ENCODE measurements at regions not wholly inside any gene's neighbourhood (a gene's known extent, or its start where the extent isn't known, plus 50 kb on each side); places are given as distances from the start of the nearest gene placed in this dataset.

DNA sequence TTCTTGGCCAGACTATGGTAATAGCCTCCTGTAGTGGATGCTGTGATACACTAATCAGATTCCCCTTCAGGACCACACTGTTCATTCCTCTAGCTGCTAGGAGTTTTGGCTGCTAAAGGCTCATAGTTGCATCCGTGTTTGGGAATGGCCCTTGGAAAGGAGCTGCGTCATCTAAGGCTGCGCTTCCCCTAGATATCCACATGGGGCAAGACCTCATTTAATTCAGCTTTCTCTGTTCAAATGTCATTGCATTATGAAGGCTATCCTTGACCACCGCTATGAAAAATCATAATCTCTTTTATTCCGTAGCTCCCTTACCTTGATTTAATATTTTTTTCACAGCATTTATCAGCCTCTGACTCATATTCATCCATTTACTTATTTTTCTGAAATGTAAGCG, 258.3 kb upstream of the NR4A3 start:
- CTCF ChIA-PET, result no interaction called here
- no peak for ATAC-seq (replicated peaks in 1 of 4)
- no peaks in the 10 kb centered on the region for H3K36me3 Mint-ChIP-seq

DNA sequence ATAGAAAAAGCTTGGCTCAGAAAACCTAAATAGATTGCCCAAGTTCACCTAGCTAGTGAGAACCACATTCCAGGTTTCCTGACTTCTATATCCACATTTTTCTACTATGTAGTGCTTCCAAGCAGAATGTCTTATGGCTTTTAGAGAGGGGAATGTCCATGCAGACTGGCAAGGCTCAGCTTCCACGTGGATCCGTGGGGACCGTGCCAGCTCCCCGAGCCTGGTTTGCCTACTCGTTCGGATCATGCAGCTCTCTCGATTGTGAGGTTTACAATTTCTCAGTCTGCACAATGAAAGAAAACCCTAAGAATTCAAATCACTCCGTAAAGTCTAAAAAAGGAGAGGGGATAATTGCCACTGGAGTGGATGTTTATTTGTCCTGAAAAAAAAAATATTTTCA, 256.5 kb upstream of the NR4A3 start:
- DNase-seq (no peak), ATAC-seq (replicated peaks in 1 of 4) (no peak)
- H3K27ac ChIP-seq (ENCODE audit: low read length), result no peak overlapping the region
- no peaks in the 10 kb centered on the region for H3K36me3 ChIP-seq (ENCODE audit: control insufficient read depth in 2 of 2, extremely low read depth in 1 of 2, insufficient read depth in 1 of 2, low read length in 1 of 2)
- no peak overlapping the region for H3K4me3 ChIP-seq (ENCODE audit: control insufficient read depth in 1 of 2, extremely low read depth in 1 of 2, low read length in 1 of 2)
- H3K4me1 ChIP-seq (ENCODE audit: control insufficient read depth in 1 of 2, extremely low read depth in 1 of 2, insufficient read depth in 2 of 2, low read length in 2 of 2), result no peaks in the 10 kb centered on the region
- H3K27me3 ChIP-seq (replicated peaks in 1 of 2; ENCODE audit: control insufficient read depth in 2 of 2, extremely low read depth in 1 of 2, insufficient read depth in 2 of 2, low read length in 1 of 2), result no peaks in the 10 kb centered on the region
- 65% methylated on average over 3 of the region's 8 CpGs for WGBS (ENCODE audit: insufficient coverage)
- ChIA-PET CTCF (no interaction called here), POLR2A (no interaction called here)
- Mint-ChIP-seq H3K36me3 (no peaks in the 10 kb centered on the region), H3K9me3 (no peaks in the 10 kb centered on the region), H3K4me3 (no peak overlapping the region), H3K27ac (no peak overlapping the region), H3K27me3 (peaks cover 7 to 12% of the 10 kb centered on the region in 2 donors), H3K4me1 (no peaks in the 10 kb centered on the region)
- H3K9me3 ChIP-seq, result no peaks in the 10 kb centered on the region

More for the DNA sequence above, 258.3 kb upstream of the NR4A3 start:
- Histone ChIP-seq H3K36me3 (ENCODE audit: control insufficient read depth in 2 of 2, extremely low read depth in 1 of 2, insufficient read depth in 1 of 2, low read length in 1 of 2) (no peaks in the 10 kb centered on the region), H3K4me3 (ENCODE audit: control insufficient read depth in 1 of 2, extremely low read depth in 1 of 2, low read length in 1 of 2) (no peak overlapping the region), H3K27me3 (replicated peaks in 1 of 2; ENCODE audit: control insufficient read depth in 2 of 2, extremely low read depth in 1 of 2, insufficient read depth in 2 of 2, low read length in 1 of 2) (no peaks in the 10 kb centered on the region), H3K4me1 (ENCODE audit: control insufficient read depth in 1 of 2, extremely low read depth in 1 of 2, insufficient read depth in 2 of 2, low read length in 2 of 2) (no peaks in the 10 kb centered on the region), H3K9me3 (no peaks in the 10 kb centered on the region), H3K27ac (ENCODE audit: low read length) (no peak overlapping the region)
- POLR2A ChIA-PET, result no interaction called here
- H3K27ac Mint-ChIP-seq, result no peak overlapping the region
- H3K4me1 Mint-ChIP-seq, result no peaks in the 10 kb centered on the region
- DNase-seq, result no peak
- peaks cover 7 to 12% of the 10 kb centered on the region in 2 donors for H3K27me3 Mint-ChIP-seq
- H3K4me3 Mint-ChIP-seq, result no peak overlapping the region
- 92% methylated on average over 4 of the region's 6 CpGs for WGBS (ENCODE audit: insufficient coverage)
- H3K9me3 Mint-ChIP-seq, result no peaks in the 10 kb centered on the region

GRCh38 chr9:99567436-99567835, 254.2 kb upstream of the NR4A3 start:
- POLR2A ChIA-PET, result no interaction called here

DNA sequence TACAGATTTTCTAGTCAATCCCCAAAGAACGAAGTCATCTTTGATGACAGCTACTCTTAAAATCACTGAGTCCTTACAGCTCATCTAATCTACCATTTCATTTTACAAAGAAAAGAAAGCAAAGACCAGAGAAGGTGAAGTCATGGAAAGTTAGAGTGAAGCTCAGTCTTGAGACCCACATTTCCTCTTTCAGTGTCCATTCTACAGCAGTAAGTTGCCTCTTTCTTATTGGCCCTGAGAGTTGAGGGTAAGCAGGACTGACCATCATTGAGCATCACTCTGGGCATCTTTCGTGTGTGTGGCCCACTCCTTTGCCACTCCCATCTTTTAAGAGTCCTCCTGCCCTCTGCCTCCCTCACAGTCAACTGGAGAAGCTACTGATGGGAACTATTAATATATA, 251.8 kb upstream of the NR4A3 start:
- H3K9me3 ChIP-seq, result no peaks in the 10 kb centered on the region
- Mint-ChIP-seq H3K36me3 (no peaks in the 10 kb centered on the region), H3K9me3 (no peaks in the 10 kb centered on the region), H3K4me1 (no peaks in the 10 kb centered on the region), H3K27me3 (peaks cover 7 to 15% of the 10 kb centered on the region in 2 donors), H3K4me3 (no peak overlapping the region), H3K27ac (no peak overlapping the region)
- ATAC-seq (replicated peaks in 1 of 4) (no peak), DNase-seq (no peak)
- POLR2A ChIA-PET, result interaction anchor here in 1 of 2 donors (0.6 kb wide), 1 partner anchor 83 kb away, joined by 4 read pairs; no protein-coding TSS in a partner anchor
- WGBS (ENCODE audit: insufficient coverage), result no CpG with 5 or more reads among the region's 2 CpGs
- H3K4me3 ChIP-seq (ENCODE audit: control insufficient read depth in 1 of 2, extremely low read depth in 1 of 2, low read length in 1 of 2), result no peak overlapping the region
- CTCF ChIA-PET, result no interaction called here
- no peak overlapping the region for H3K27ac ChIP-seq (ENCODE audit: low read length)
- no peaks in the 10 kb centered on the region for H3K27me3 ChIP-seq (replicated peaks in 1 of 2; ENCODE audit: control insufficient read depth in 2 of 2, extremely low read depth in 1 of 2, insufficient read depth in 2 of 2, low read length in 1 of 2)
- H3K36me3 ChIP-seq (ENCODE audit: control insufficient read depth in 2 of 2, extremely low read depth in 1 of 2, insufficient read depth in 1 of 2, low read length in 1 of 2), result no peaks in the 10 kb centered on the region
- H3K4me1 ChIP-seq (ENCODE audit: control insufficient read depth in 1 of 2, extremely low read depth in 1 of 2, insufficient read depth in 2 of 2, low read length in 2 of 2), result no peaks in the 10 kb centered on the region

More at GRCh38 chr9:99567436-99567835, 254.2 kb upstream of the NR4A3 start:
- no peaks in the 10 kb centered on the region for H3K4me1 Mint-ChIP-seq
- no peaks in the 10 kb centered on the region for H3K9me3 ChIP-seq
- H3K4me3 Mint-ChIP-seq, result no peak overlapping the region
- peaks cover 7 to 18% of the 10 kb centered on the region in 2 donors for H3K27me3 Mint-ChIP-seq
- no peak overlapping the region for H3K4me3 ChIP-seq (ENCODE audit: control insufficient read depth in 1 of 2, extremely low read depth in 1 of 2, low read length in 1 of 2)
- H3K36me3 Mint-ChIP-seq, result no peaks in the 10 kb centered on the region
- CTCF ChIA-PET, result no interaction called here
- no peaks in the 10 kb centered on the region for H3K9me3 Mint-ChIP-seq
- DNase-seq (no peak), ATAC-seq (replicated peaks in 1 of 4) (no peak)
- 83% methylated on average over 1 of the region's 2 CpGs for WGBS (ENCODE audit: insufficient coverage)
- no peaks in the 10 kb centered on the region for H3K27me3 ChIP-seq (replicated peaks in 1 of 2; ENCODE audit: control insufficient read depth in 2 of 2, extremely low read depth in 1 of 2, insufficient read depth in 2 of 2, low read length in 1 of 2)
- H3K36me3 ChIP-seq (ENCODE audit: control insufficient read depth in 2 of 2, extremely low read depth in 1 of 2, insufficient read depth in 1 of 2, low read length in 1 of 2), result no peaks in the 10 kb centered on the region
- H3K27ac ChIP-seq (ENCODE audit: low read length), result no peak overlapping the region
- no peak overlapping the region for H3K27ac Mint-ChIP-seq
- no peaks in the 10 kb centered on the region for H3K4me1 ChIP-seq (ENCODE audit: control insufficient read depth in 1 of 2, extremely low read depth in 1 of 2, insufficient read depth in 2 of 2, low read length in 2 of 2)

- Histone ChIP-seq H3K27ac (ENCODE audit: low read length) (no peak overlapping the region), H3K4me1 (ENCODE audit: control insufficient read depth in 1 of 2, extremely low read depth in 1 of 2, insufficient read depth in 2 of 2, low read length in 2 of 2) (no peaks in the 10 kb centered on the region), H3K27me3 (replicated peaks in 1 of 2; ENCODE audit: control insufficient read depth in 2 of 2, extremely low read depth in 1 of 2, insufficient read depth in 2 of 2, low read length in 1 of 2) (peaks cover 0 to 2% of the 10 kb centered on the region in 2 experiments), H3K36me3 (ENCODE audit: control insufficient read depth in 2 of 2, extremely low read depth in 1 of 2, insufficient read depth in 1 of 2, low read length in 1 of 2) (no peaks in the 10 kb centered on the region), H3K9me3 (no peaks in the 10 kb centered on the region), H3K4me3 (ENCODE audit: control insufficient read depth in 1 of 2, extremely low read depth in 1 of 2, low read length in 1 of 2) (no peak overlapping the region)
- ATAC-seq (replicated peaks in 1 of 4) (no peak), DNase-seq (no peak)
- H3K27ac Mint-ChIP-seq, result no peak overlapping the region
- no peaks in the 10 kb centered on the region for H3K9me3 Mint-ChIP-seq
- H3K27me3 Mint-ChIP-seq, result peaks cover under 1 to 6% of the 10 kb centered on the region in 2 donors
- no peaks in the 10 kb centered on the region for H3K4me1 Mint-ChIP-seq
- 87% methylated on average over 4 of the region's 4 CpGs for WGBS (ENCODE audit: insufficient coverage)
- POLR2A ChIA-PET, result no interaction called here
- CTCF ChIA-PET, result no interaction called here
- no peak overlapping the region for H3K4me3 Mint-ChIP-seq
- H3K36me3 Mint-ChIP-seq, result no peaks in the 10 kb centered on the region
Observed at GRCh38 chr9:99572567-99572966, 249.1 kb upstream of the NR4A3 start.

DNA sequence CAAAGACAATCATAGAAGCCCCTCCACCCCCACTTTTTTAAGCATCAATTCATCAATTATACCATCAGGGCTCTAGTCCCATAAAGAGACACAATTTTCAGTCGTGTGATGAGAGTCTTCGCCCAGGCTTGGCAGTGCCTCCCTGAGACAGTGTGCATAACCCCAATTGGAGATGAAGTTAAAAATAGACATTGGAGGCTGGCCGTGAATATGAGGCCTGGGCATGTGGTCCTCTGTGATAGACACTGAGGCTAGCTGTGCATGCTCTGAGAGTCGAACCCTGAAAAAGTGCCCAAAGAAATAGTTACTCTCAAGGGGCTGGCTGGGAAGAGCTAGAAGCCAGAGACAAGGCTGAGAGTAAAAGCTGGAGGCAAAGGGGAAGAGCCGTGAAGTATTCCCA, 248.6 kb upstream of the NR4A3 start:
- H3K4me1 ChIP-seq (ENCODE audit: control insufficient read depth in 1 of 2, extremely low read depth in 1 of 2, insufficient read depth in 2 of 2, low read length in 2 of 2), result no peaks in the 10 kb centered on the region
- Mint-ChIP-seq H3K4me3 (no peak overlapping the region), H3K27ac (no peak overlapping the region), H3K27me3 (peaks cover 0 to 6% of the 10 kb centered on the region in 2 donors), H3K36me3 (no peaks in the 10 kb centered on the region), H3K9me3 (no peaks in the 10 kb centered on the region), H3K4me1 (no peaks in the 10 kb centered on the region)
- H3K36me3 ChIP-seq (ENCODE audit: control insufficient read depth in 2 of 2, extremely low read depth in 1 of 2, insufficient read depth in 1 of 2, low read length in 1 of 2), result no peaks in the 10 kb centered on the region
- H3K27me3 ChIP-seq (replicated peaks in 1 of 2; ENCODE audit: control insufficient read depth in 2 of 2, extremely low read depth in 1 of 2, insufficient read depth in 2 of 2, low read length in 1 of 2), result peaks cover 0 to 2% of the 10 kb centered on the region in 2 experiments
- 79% methylated on average over 2 of the region's 5 CpGs for WGBS (ENCODE audit: insufficient coverage)
- DNase-seq (no peak), ATAC-seq (replicated peaks in 1 of 4) (no peak)
- no peaks in the 10 kb centered on the region for H3K9me3 ChIP-seq
- no peak overlapping the region for H3K4me3 ChIP-seq (ENCODE audit: control insufficient read depth in 1 of 2, extremely low read depth in 1 of 2, low read length in 1 of 2)
- ChIA-PET CTCF (interaction anchor here in 1 of 2 donors (0.5 kb wide), 1 partner anchor 219 kb away, joined by 3 read pairs; no protein-coding TSS in a partner anchor), POLR2A (no interaction called here)
- H3K27ac ChIP-seq (ENCODE audit: low read length), result no peak overlapping the region

- H3K27ac ChIP-seq (ENCODE audit: low read length), result no peak overlapping the region
- 100% methylated on average over 1 of the region's 2 CpGs for WGBS (ENCODE audit: insufficient coverage)
- no peaks in the 10 kb centered on the region for H3K36me3 Mint-ChIP-seq
- H3K9me3 ChIP-seq, result no peaks in the 10 kb centered on the region
- ChIA-PET CTCF (no interaction called here), POLR2A (no interaction called here)
- H3K4me3 Mint-ChIP-seq, result no peak overlapping the region
- H3K4me3 ChIP-seq (ENCODE audit: control insufficient read depth in 1 of 2, extremely low read depth in 1 of 2, low read length in 1 of 2), result no peak overlapping the region
- no peaks in the 10 kb centered on the region for H3K4me1 ChIP-seq (ENCODE audit: control insufficient read depth in 1 of 2, extremely low read depth in 1 of 2, insufficient read depth in 2 of 2, low read length in 2 of 2)
- no peaks in the 10 kb centered on the region for H3K4me1 Mint-ChIP-seq
- ATAC-seq (replicated peaks in 1 of 4) (no peak), DNase-seq (no peak)
- peaks cover 0 to 6% of the 10 kb centered on the region in 2 donors for H3K27me3 Mint-ChIP-seq
- no peaks in the 10 kb centered on the region for H3K9me3 Mint-ChIP-seq
- no peak overlapping the region for H3K27ac Mint-ChIP-seq
- H3K36me3 ChIP-seq (ENCODE audit: control insufficient read depth in 2 of 2, extremely low read depth in 1 of 2, insufficient read depth in 1 of 2, low read length in 1 of 2), result no peaks in the 10 kb centered on the region
- peaks cover 0 to 2% of the 10 kb centered on the region in 2 experiments for H3K27me3 ChIP-seq (replicated peaks in 1 of 2; ENCODE audit: control insufficient read depth in 2 of 2, extremely low read depth in 1 of 2, insufficient read depth in 2 of 2, low read length in 1 of 2)
Observed at GRCh38 chr9:99573886-99574285, 247.8 kb upstream of the NR4A3 start.
